OCI-LY1 (cell line): ENCODE measurements at regions not wholly inside any gene's neighbourhood (a gene's known extent, or its start where the extent isn't known, plus 50 kb on each side); places are given as distances from the start of the nearest gene placed in this dataset.
"Not testable (repeated sequence)": the region's sequence is repeated elsewhere in the genome, so short reads cannot be mapped to it uniquely, and the experiment has no call there.

Experiments
- H2AFZ ChIP-seq: fragments of 200-600 bp; sonication (generic), shearing (Covaris generic); 2 replicates; pipeline ENCODE4 v1.6.0; 2014; ENCODE audit warnings: antibody characterized with exemption, mild to moderate bottlenecking, low read length
- H3F3A ChIP-seq: fragments of 200-600 bp; sonication (generic), shearing (Covaris generic); 2 replicates; pipeline ENCODE4 v1.6.0; 2014; ENCODE audit warnings: mild to moderate bottlenecking, antibody characterized with exemption, low read length, moderate library complexity; ENCODE audit not compliant: insufficient read depth
- H3K27ac ChIP-seq: fragments of 200-600 bp; sonication (generic); 2 replicates; pipeline ENCODE4 v1.5.1; 2014; ENCODE audit warnings: low read length, mixed run types, mild to moderate bottlenecking, low read depth; ENCODE audit not compliant: poor library complexity, severe bottlenecking
- H3K27me3 ChIP-seq: fragments of 200-600 bp; sonication (generic); 2 replicates; pipeline ENCODE4 v1.6.0; 2014; ENCODE audit warnings: antibody characterized with exemption, mild to moderate bottlenecking, low read length, moderate library complexity; ENCODE audit not compliant: insufficient read depth
- H3K36me3 ChIP-seq: fragments of 200-600 bp; sonication (generic); 2 replicates; pipeline ENCODE4 v1.6.1; 2014; ENCODE audit warnings: mild to moderate bottlenecking, antibody characterized with exemption, low read length, moderate library complexity, mixed read lengths; ENCODE audit not compliant: insufficient read depth
- H3K4me1 ChIP-seq: fragments of 200-600 bp; sonication (generic); 2 replicates; pipeline ENCODE4 v1.5.1; 2014; ENCODE audit warnings: mild to moderate bottlenecking, low read length, moderate library complexity; ENCODE audit not compliant: insufficient read depth, severe bottlenecking
- H3K4me2 ChIP-seq: fragments of 200-600 bp; sonication (generic), shearing (Covaris generic); 2 replicates; pipeline ENCODE4 v1.6.1; 2014; ENCODE audit warnings: low read length
- H3K4me3 ChIP-seq: fragments of 200-600 bp; sonication (generic); 2 replicates; pipeline ENCODE4 v1.5.1; 2014; ENCODE audit warnings: low read length, low read depth, mild to moderate bottlenecking, mixed read lengths; ENCODE audit not compliant: poor library complexity, severe bottlenecking
- H3K79me2 ChIP-seq: fragments of 200-600 bp; shearing (Covaris generic); 2 replicates; pipeline ENCODE4 v1.6.1; 2016; ENCODE audit warnings: mixed run types, low read length, mixed read lengths; ENCODE audit not compliant: insufficient read depth
- H3K9ac ChIP-seq: fragments of 200-600 bp; sonication (generic), shearing (Covaris generic); 2 replicates; pipeline ENCODE4 v1.6.1; 2014; ENCODE audit warnings: mild to moderate bottlenecking, low read length, mixed read lengths
- H3K9me2 ChIP-seq: fragments of 200-600 bp; sonication (generic), shearing (Covaris generic); 2 replicates; pipeline ENCODE4 v1.6.1; 2014; ENCODE audit warnings: low read depth, mild to moderate bottlenecking, low read length, mixed read lengths
- H3K9me3 ChIP-seq: fragments of 200-600 bp; shearing (Covaris generic); 2 replicates; pipeline ENCODE4 v1.6.1; 2014; ENCODE audit warnings: low read length, mixed read lengths
- H4K20me1 ChIP-seq: fragments of 200-600 bp; sonication (generic), shearing (Covaris generic); 2 replicates; pipeline ENCODE4 v1.6.0; 2016; ENCODE audit warnings: mild to moderate bottlenecking, low read length; ENCODE audit not compliant: insufficient read depth
- CTCF ChIP-seq: fragments of 200-600 bp; sonication (generic), shearing (Covaris generic); IDR thresholded peaks from 2 replicates; pipeline ENCODE4 v1.5.1; 2017; ENCODE audit warnings: mild to moderate bottlenecking, antibody characterized with exemption, low read length, moderate library complexity, mixed read lengths
- EZH2 ChIP-seq: fragments of 200-600 bp; sonication (generic), shearing (Covaris generic); IDR thresholded peaks from 2 replicates; pipeline ENCODE4 v1.8.0; 2017; ENCODE audit warnings: borderline replicate concordance, mixed run types, mild to moderate bottlenecking, antibody characterized with exemption, low read length, moderate library complexity, mixed read lengths

GRCh38 chr21:7916329-7917303 lies 2604.8 kb upstream of the TPTE start:
- H3K4me2 ChIP-seq, result no peak overlapping the region
- H3K4me1 ChIP-seq, result no peaks in the 10 kb centered on the region
- H3K9ac ChIP-seq, result no peak overlapping the region
- no peaks in the 10 kb centered on the region for H3F3A ChIP-seq
- no peak overlapping the region for H2AFZ ChIP-seq
- H3K27ac ChIP-seq, result no peak overlapping the region
- no peak for TF ChIP-seq CTCF
- TF ChIP-seq EZH2, result no peak
- no peak overlapping the region for H3K4me3 ChIP-seq
- peaks cover 7% of the 10 kb centered on the region for H3K9me3 ChIP-seq
- H3K27me3 ChIP-seq, result no peaks in the 10 kb centered on the region
- H4K20me1 ChIP-seq, result no peaks in the 10 kb centered on the region
- H3K79me2 ChIP-seq, result no peaks in the 10 kb centered on the region
- no peaks in the 10 kb centered on the region for H3K36me3 ChIP-seq
- H3K9me2 ChIP-seq, result no peaks in the 10 kb centered on the region

- Histone ChIP-seq H3K4me3 (no peak overlapping the region), H3K9me3 (peaks cover 7% of the 10 kb centered on the region), H2AFZ (no peak overlapping the region), H3K9ac (no peak overlapping the region), H3K79me2 (no peaks in the 10 kb centered on the region), H3K36me3 (no peaks in the 10 kb centered on the region), H3K4me2 (no peak overlapping the region), H3K27ac (no peak overlapping the region), H3K4me1 (no peaks in the 10 kb centered on the region), H3K9me2 (no peaks in the 10 kb centered on the region), H4K20me1 (no peaks in the 10 kb centered on the region), H3F3A (no peaks in the 10 kb centered on the region), H3K27me3 (no peaks in the 10 kb centered on the region)
- TF ChIP-seq EZH2 (no peak), CTCF (no peak)
Measured at GRCh38 chr21:7917729-7918128, 2603.7 kb upstream of the TPTE start.

GRCh38 chr21:7925918-7926582 lies 2595.3 kb upstream of the TPTE start:
- H3K9me3 ChIP-seq, result peaks cover 37% of the 10 kb centered on the region
- H3K4me1 ChIP-seq, H3K4me3 ChIP-seq, H3K36me3 ChIP-seq, H3K27ac ChIP-seq, H3K9me2 ChIP-seq, H3K79me2 ChIP-seq, H3F3A ChIP-seq, H3K4me2 ChIP-seq, H3K27me3 ChIP-seq, H3K9ac ChIP-seq, H2AFZ ChIP-seq, H4K20me1 ChIP-seq: not testable (repeated sequence)

GRCh38 chr21:7928528-7928927 lies 2592.9 kb upstream of the TPTE start:
- H3K9me3 ChIP-seq, result peaks cover 62% of the 10 kb centered on the region
- H3K4me3 ChIP-seq, H3K9ac ChIP-seq: not testable (repeated sequence)

GRCh38 chr21:7929586-7929985 lies 2591.8 kb upstream of the TPTE start:
- H3K9me2 ChIP-seq, result not testable (repeated sequence)

More at GRCh38 chr21:7928528-7928927, 2592.9 kb upstream of the TPTE start:
- not testable (repeated sequence) for H2AFZ ChIP-seq, H3K27ac ChIP-seq, H3K36me3 ChIP-seq, H3K4me1 ChIP-seq, H3K27me3 ChIP-seq, H4K20me1 ChIP-seq, H3K79me2 ChIP-seq, H3K4me2 ChIP-seq, H3F3A ChIP-seq, H3K9me2 ChIP-seq

GRCh38 chr21:7930445-7930844 lies 2590.9 kb upstream of the TPTE start:
- not testable (repeated sequence) for H3K4me2 ChIP-seq, H2AFZ ChIP-seq, H3K4me3 ChIP-seq, H4K20me1 ChIP-seq, H3K36me3 ChIP-seq, H3K9me2 ChIP-seq, H3K27me3 ChIP-seq, H3K4me1 ChIP-seq, H3K27ac ChIP-seq, H3F3A ChIP-seq, H3K9ac ChIP-seq, H3K79me2 ChIP-seq
- peaks cover 78% of the 10 kb centered on the region for H3K9me3 ChIP-seq

More at GRCh38 chr21:7929586-7929985, 2591.8 kb upstream of the TPTE start:
- not testable (repeated sequence) for H3K79me2 ChIP-seq, H3K27me3 ChIP-seq, H3K36me3 ChIP-seq, H4K20me1 ChIP-seq, H3K9ac ChIP-seq, H3K4me1 ChIP-seq, H3K4me2 ChIP-seq, H2AFZ ChIP-seq, H3F3A ChIP-seq, H3K4me3 ChIP-seq, H3K27ac ChIP-seq
- peaks cover 72% of the 10 kb centered on the region for H3K9me3 ChIP-seq
